Chondrocyte (in vitro differentiated cells): ENCODE measurements at regions not wholly inside any gene's neighbourhood (a gene's known extent, or its start where the extent isn't known, plus 50 kb on each side); places are given as distances from the start of the nearest gene placed in this dataset.

Source experiments
- DNase-seq: peaks from one replicate; pipeline ENCODE4 v3.0.0; 2021; ENCODE audit warnings: mixed read lengths, low spot score
- H3K27ac Mint-ChIP-seq: one replicate; pipeline ENCODE4 v1.8.0; 2021; ENCODE audit warnings: mild to moderate bottlenecking, moderate library complexity, mixed read lengths; ENCODE audit not compliant: unreplicated experiment
- H3K27me3 Mint-ChIP-seq: 2 replicates; pipeline ENCODE4 v1.8.0; 2021; ENCODE audit warnings: low read depth, mixed read lengths
- H3K36me3 Mint-ChIP-seq: 2 replicates; pipeline ENCODE4 v1.8.0; 2021; ENCODE audit warnings: low read depth, mixed read lengths
- H3K4me1 Mint-ChIP-seq: 2 replicates; pipeline ENCODE4 v1.8.0; 2021; ENCODE audit warnings: low read depth, mild to moderate bottlenecking, mixed read lengths
- H3K4me3 Mint-ChIP-seq: one replicate; pipeline ENCODE4 v1.8.0; 2021; ENCODE audit warnings: mild to moderate bottlenecking, moderate library complexity, mixed read lengths; ENCODE audit not compliant: unreplicated experiment
- H3K9me3 Mint-ChIP-seq: 2 replicates; pipeline ENCODE4 v1.8.0; 2021; ENCODE audit warnings: low read depth, mixed read lengths
- CTCF ChIP-seq: fragments of 200-600 bp; sonication (generic); IDR thresholded peaks from 2 replicates; pipeline ENCODE4 v1.5.0; 2021; ENCODE audit warnings: antibody characterized with exemption, mild to moderate bottlenecking, moderate library complexity

DNA sequence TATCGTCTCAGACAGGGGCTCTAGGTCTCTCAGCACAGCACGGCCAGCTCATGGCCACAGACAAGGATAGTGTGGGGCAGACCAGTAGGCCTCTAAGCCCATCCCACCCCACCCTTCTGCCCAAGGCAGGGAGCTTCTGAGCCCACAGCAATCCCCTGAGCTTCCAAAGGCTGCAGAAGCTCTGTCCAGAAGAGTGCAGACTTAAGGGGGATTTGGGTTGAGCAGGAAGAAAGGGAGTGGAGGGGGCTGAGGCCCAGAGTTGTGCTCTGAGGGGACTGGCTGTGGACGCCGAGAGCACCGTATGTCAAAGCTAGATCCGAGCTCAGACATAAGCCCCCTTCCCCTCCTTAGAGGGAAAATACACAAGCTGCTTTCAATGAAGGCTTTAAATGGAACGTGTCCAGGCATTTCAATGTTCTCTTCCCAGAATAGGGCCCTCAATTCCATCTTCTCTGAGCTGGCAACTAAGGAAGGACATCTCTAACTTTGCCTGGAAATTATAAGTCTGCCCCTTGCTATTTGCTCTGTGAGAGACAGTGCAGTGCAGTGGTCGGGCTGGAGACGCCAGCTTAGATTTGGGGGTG is 116.4 kb upstream of the RPL38 start:
- H3K27ac Mint-ChIP-seq = no peak overlapping the region
- peaks cover 31% of the 10 kb centered on the region for H3K27me3 Mint-ChIP-seq
- DNase-seq = no peak
- no peaks in the 10 kb centered on the region for H3K36me3 Mint-ChIP-seq
- no peak for TF ChIP-seq CTCF
- no peaks in the 10 kb centered on the region for H3K4me1 Mint-ChIP-seq
- peaks cover 22% of the 10 kb centered on the region for H3K9me3 Mint-ChIP-seq
- H3K4me3 Mint-ChIP-seq = no peak overlapping the region

- H3K4me3 Mint-ChIP-seq = no peak overlapping the region
- peaks cover 20% of the 10 kb centered on the region for H3K27me3 Mint-ChIP-seq
- no peak for DNase-seq
- H3K4me1 Mint-ChIP-seq = no peaks in the 10 kb centered on the region
- H3K27ac Mint-ChIP-seq = no peak overlapping the region
- no peaks in the 10 kb centered on the region for H3K36me3 Mint-ChIP-seq
- H3K9me3 Mint-ChIP-seq = peaks cover 23% of the 10 kb centered on the region
- TF ChIP-seq CTCF = no peak
These were observed 115.1 kb upstream of the RPL38 start for GRCh38 chr17:74088285-74088933.

DNA sequence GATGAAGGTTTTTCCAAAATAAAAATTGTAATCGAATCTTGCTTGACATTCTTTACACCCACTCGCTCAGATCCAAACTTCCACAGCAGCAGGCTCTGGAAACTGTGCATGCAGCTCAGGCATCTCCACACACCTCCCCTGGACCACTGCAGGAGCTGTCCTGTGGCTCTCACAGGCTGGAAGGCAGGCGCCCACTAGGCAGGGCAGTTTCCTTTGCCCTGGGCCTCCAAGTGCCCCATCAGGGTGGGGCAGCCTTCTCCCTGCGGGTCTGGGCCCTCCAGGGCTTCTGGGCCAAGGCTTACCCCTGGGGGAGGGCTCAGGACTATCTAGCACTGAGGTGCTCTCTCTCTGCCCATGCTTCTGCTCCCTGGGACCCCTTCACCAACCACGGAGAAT is 114.5 kb upstream of the RPL38 start:
- no peak overlapping the region for H3K27ac Mint-ChIP-seq
- TF ChIP-seq CTCF = no peak
- H3K4me3 Mint-ChIP-seq = no peak overlapping the region
- no peak for DNase-seq
- H3K9me3 Mint-ChIP-seq = peaks cover 27% of the 10 kb centered on the region
- no peaks in the 10 kb centered on the region for H3K4me1 Mint-ChIP-seq
- H3K27me3 Mint-ChIP-seq = peaks cover 21% of the 10 kb centered on the region
- H3K36me3 Mint-ChIP-seq = no peaks in the 10 kb centered on the region

DNA sequence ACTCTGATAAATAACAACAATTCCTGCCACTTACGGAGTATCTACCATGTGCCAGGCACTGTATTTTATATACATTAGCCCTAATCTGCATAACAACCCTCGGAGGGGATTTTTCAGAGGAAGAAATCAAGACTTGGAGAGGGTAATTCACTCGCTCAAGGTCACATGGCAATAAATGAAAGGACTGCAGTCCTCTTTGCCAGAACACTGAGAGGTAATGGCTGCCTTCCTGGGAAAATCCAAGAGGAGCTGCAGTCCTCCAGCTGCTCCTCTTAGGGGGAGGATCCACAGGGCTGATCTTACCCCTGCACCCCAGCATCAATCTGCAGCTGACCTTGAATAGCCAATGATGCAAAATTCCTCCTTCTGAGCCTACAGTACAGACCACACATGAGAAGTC is 114.1 kb upstream of the RPL38 start:
- DNase-seq = no peak
- no peak overlapping the region for H3K4me3 Mint-ChIP-seq

GRCh38 chr17:74089869-74090464 is 113.5 kb upstream of the RPL38 start:
- peaks cover 24% of the 10 kb centered on the region for H3K9me3 Mint-ChIP-seq
- H3K27me3 Mint-ChIP-seq = peaks cover 22% of the 10 kb centered on the region
- no peak overlapping the region for H3K27ac Mint-ChIP-seq
- TF ChIP-seq CTCF = peak; percentile 72
- H3K36me3 Mint-ChIP-seq = no peaks in the 10 kb centered on the region
- no peak overlapping the region for H3K4me3 Mint-ChIP-seq
- DNase-seq = no peak
- H3K4me1 Mint-ChIP-seq = no peaks in the 10 kb centered on the region

More for the DNA sequence above, 114.1 kb upstream of the RPL38 start:
- Mint-ChIP-seq H3K36me3 (no peaks in the 10 kb centered on the region), H3K4me1 (no peaks in the 10 kb centered on the region), H3K9me3 (peaks cover 27% of the 10 kb centered on the region), H3K27me3 (peaks cover 21% of the 10 kb centered on the region), H3K27ac (no peak overlapping the region)
- no peak for TF ChIP-seq CTCF
